Mesendoderm (in vitro differentiated cells): ENCODE measurements at regions not wholly inside any gene's neighbourhood (a gene's known extent, or its start where the extent isn't known, plus 50 kb on each side); places are given as distances from the start of the nearest gene placed in this dataset.

ENCODE experiments used
- DNase-seq: peaks from one replicate; pipeline ENCODE4 v3.0.0; 2013
- H2AK5ac ChIP-seq: 2 replicates; pipeline ENCODE4 v1.6.1; 2013; ENCODE audit warnings: low read length, inconsistent platforms
- H2BK120ac ChIP-seq: 2 replicates; pipeline ENCODE4 v1.6.1; 2013; ENCODE audit warnings: low read depth, mild to moderate bottlenecking, low read length, moderate library complexity, mixed read lengths
- H2BK15ac ChIP-seq: replicated peaks from 2 replicates; pipeline ENCODE4 v1.6.1; 2013; ENCODE audit warnings: low read depth, mild to moderate bottlenecking, moderate library complexity
- H2BK5ac ChIP-seq: 2 replicates; pipeline ENCODE4 v1.6.1; 2013; ENCODE audit warnings: low read length, inconsistent platforms
- H3K18ac ChIP-seq: 2 replicates; pipeline ENCODE4 v1.6.1; 2013; ENCODE audit warnings: mild to moderate bottlenecking, low read length, mixed read lengths
- H3K23ac ChIP-seq: one replicate; pipeline ENCODE4 v1.6.1; 2013; ENCODE audit warnings: low read length
- H3K27ac ChIP-seq: 2 replicates; pipeline ENCODE4 v1.5.1; 2013; ENCODE audit warnings: low read depth, mild to moderate bottlenecking, inconsistent platforms, low read length, moderate library complexity
- H3K27me3 ChIP-seq: 2 replicates; pipeline ENCODE4 v1.6.1; 2013; ENCODE audit warnings: low read length, control low read depth, mild to moderate bottlenecking, inconsistent platforms; ENCODE audit not compliant: insufficient read depth, poor library complexity
- H3K36me3 ChIP-seq: 2 replicates; pipeline ENCODE4 v1.6.1; 2013; ENCODE audit warnings: low read length, inconsistent platforms; ENCODE audit not compliant: control insufficient read depth, insufficient read depth
- H3K4ac ChIP-seq: one replicate; pipeline ENCODE4 v1.6.1; 2013; ENCODE audit warnings: low read depth, mild to moderate bottlenecking, low read length, moderate library complexity
- H3K4me1 ChIP-seq: 2 replicates; pipeline ENCODE4 v1.6.1; 2013; ENCODE audit warnings: low read depth, low read length, inconsistent platforms; ENCODE audit not compliant: control insufficient read depth
- H3K4me2 ChIP-seq: 2 replicates; pipeline ENCODE4 v1.6.1; 2013; ENCODE audit warnings: low read length
- H3K4me3 ChIP-seq: 2 replicates; pipeline ENCODE4 v1.5.1; 2013; ENCODE audit warnings: mild to moderate bottlenecking, low read length
- H3K56ac ChIP-seq: one replicate; pipeline ENCODE4 v1.6.1; 2013; ENCODE audit warnings: low read length
- H3K79me1 ChIP-seq: 2 replicates; pipeline ENCODE4 v1.6.1; 2013; ENCODE audit warnings: low read length, inconsistent platforms
- H3K79me2 ChIP-seq: 2 replicates; pipeline ENCODE4 v1.6.1; 2013; ENCODE audit warnings: mild to moderate bottlenecking, low read length; ENCODE audit not compliant: control insufficient read depth, insufficient read depth
- H3K9ac ChIP-seq: 2 replicates; pipeline ENCODE4 v1.6.1; 2013; ENCODE audit warnings: low read length, inconsistent platforms
- H4K5ac ChIP-seq: one replicate; pipeline ENCODE4 v1.6.1; 2013; ENCODE audit warnings: low read length
- H4K8ac ChIP-seq: one replicate; pipeline ENCODE4 v1.6.1; 2013; ENCODE audit warnings: low read depth, mild to moderate bottlenecking, control low read depth, low read length, moderate library complexity
- WGBS: extraction: QIAGEN DNeasy Blood & Tissue Kit; methylation state at CpG from one replicate; pipeline ENCODE4 v1.1.7; 2013; ENCODE audit warnings: low lambda C conversion rate, missing lambda C conversion rate; ENCODE audit not compliant: insufficient coverage; ENCODE audit errors: extremely low coverage; 5-methylcytosine and 5-hydroxymethylcytosine counted together

- no peaks in the 10 kb centered on the region for H3K27me3 ChIP-seq
- H2BK120ac ChIP-seq = no peak overlapping the region
- DNase-seq = no peak
- no peak overlapping the region for H4K8ac ChIP-seq
- H3K36me3 ChIP-seq = no peaks in the 10 kb centered on the region
- no peaks in the 10 kb centered on the region for H3K79me1 ChIP-seq
- no peak overlapping the region for H3K18ac ChIP-seq
- no peak overlapping the region for H3K4ac ChIP-seq
- no peak overlapping the region for H3K56ac ChIP-seq
- no peak overlapping the region for H3K4me2 ChIP-seq
- no peak overlapping the region for H3K27ac ChIP-seq
- H3K4me3 ChIP-seq = no peak overlapping the region
- H3K9ac ChIP-seq = no peak overlapping the region
- H3K4me1 ChIP-seq = no peaks in the 10 kb centered on the region
- no peak overlapping the region for H4K5ac ChIP-seq
- H3K23ac ChIP-seq = no peak overlapping the region
- no peaks in the 10 kb centered on the region for H3K79me2 ChIP-seq
- no peak overlapping the region for H2AK5ac ChIP-seq
- no peak overlapping the region for H2BK15ac ChIP-seq
- H2BK5ac ChIP-seq = no peak overlapping the region
- WGBS = no CpG with 5 or more reads among the region's 5 CpGs
Observed at GRCh38 chr4:104986306-104986705, 160.4 kb upstream of the TET2 start.

- Histone ChIP-seq H3K56ac (no peak overlapping the region), H4K8ac (no peak overlapping the region), H3K79me2 (no peaks in the 10 kb centered on the region), H3K9ac (no peak overlapping the region), H2AK5ac (no peak overlapping the region), H3K23ac (no peak overlapping the region), H3K27me3 (no peaks in the 10 kb centered on the region), H3K4ac (no peak overlapping the region), H3K79me1 (no peaks in the 10 kb centered on the region), H2BK5ac (no peak overlapping the region), H3K27ac (no peak overlapping the region), H3K4me3 (no peak overlapping the region), H3K18ac (no peak overlapping the region), H3K36me3 (no peaks in the 10 kb centered on the region), H4K5ac (no peak overlapping the region), H3K4me1 (no peaks in the 10 kb centered on the region), H2BK15ac (no peak overlapping the region), H3K4me2 (no peak overlapping the region), H2BK120ac (no peak overlapping the region)
- DNase-seq = no peak
- no CpG with 5 or more reads among the region's 4 CpGs for WGBS
Observed at GRCh38 chr4:104989371-104989770, 157.3 kb upstream of the TET2 start.

GRCh38 chr4:105002278-105002677, 144.4 kb upstream of the TET2 start:
- no peaks in the 10 kb centered on the region for H3K27me3 ChIP-seq

GRCh38 chr4:105014234-105014633, 132.4 kb upstream of the TET2 start:
- H3K4ac ChIP-seq = no peak overlapping the region
- no peak overlapping the region for H4K5ac ChIP-seq
- H3K79me1 ChIP-seq = no peaks in the 10 kb centered on the region
- DNase-seq = no peak
- H2BK120ac ChIP-seq = no peak overlapping the region
- no peaks in the 10 kb centered on the region for H3K36me3 ChIP-seq
- no peak overlapping the region for H3K18ac ChIP-seq
- H3K27ac ChIP-seq = no peak overlapping the region
- no peaks in the 10 kb centered on the region for H3K79me2 ChIP-seq
- no peaks in the 10 kb centered on the region for H3K27me3 ChIP-seq
- no peak overlapping the region for H4K8ac ChIP-seq
- H2BK15ac ChIP-seq = no peak overlapping the region
- H3K4me2 ChIP-seq = no peak overlapping the region
- H3K9ac ChIP-seq = no peak overlapping the region
- H3K4me1 ChIP-seq = no peaks in the 10 kb centered on the region
- H3K4me3 ChIP-seq = no peak overlapping the region
- no peak overlapping the region for H2AK5ac ChIP-seq
- no peak overlapping the region for H3K56ac ChIP-seq
- no peak overlapping the region for H2BK5ac ChIP-seq
- H3K23ac ChIP-seq = no peak overlapping the region

More at GRCh38 chr4:105002278-105002677, 144.4 kb upstream of the TET2 start:
- Histone ChIP-seq H3K79me1 (no peaks in the 10 kb centered on the region), H3K4ac (no peak overlapping the region), H2BK5ac (no peak overlapping the region), H2AK5ac (no peak overlapping the region), H3K9ac (no peak overlapping the region), H3K23ac (no peak overlapping the region), H3K27ac (no peak overlapping the region), H3K56ac (no peak overlapping the region), H3K18ac (no peak overlapping the region), H2BK15ac (no peak overlapping the region), H3K4me3 (no peak overlapping the region), H3K4me1 (no peaks in the 10 kb centered on the region), H4K5ac (no peak overlapping the region), H4K8ac (no peak overlapping the region), H3K36me3 (no peaks in the 10 kb centered on the region), H3K4me2 (no peak overlapping the region), H2BK120ac (no peak overlapping the region), H3K79me2 (no peaks in the 10 kb centered on the region)
- no peak for DNase-seq
- WGBS = no CpG with 5 or more reads among the region's 6 CpGs

GRCh38 chr4:105014635-105015034, 132.0 kb upstream of the TET2 start:
- Histone ChIP-seq H4K8ac (no peak overlapping the region), H2AK5ac (no peak overlapping the region), H2BK120ac (no peak overlapping the region), H3K18ac (no peak overlapping the region), H3K4me2 (no peak overlapping the region), H4K5ac (no peak overlapping the region), H3K23ac (no peak overlapping the region), H3K9ac (no peak overlapping the region), H3K79me2 (no peaks in the 10 kb centered on the region), H3K36me3 (no peaks in the 10 kb centered on the region), H3K56ac (no peak overlapping the region), H3K4me1 (no peaks in the 10 kb centered on the region), H2BK15ac (no peak overlapping the region), H2BK5ac (no peak overlapping the region), H3K79me1 (no peaks in the 10 kb centered on the region), H3K4me3 (no peak overlapping the region), H3K27ac (no peak overlapping the region), H3K27me3 (no peaks in the 10 kb centered on the region), H3K4ac (no peak overlapping the region)
- no CpG with 5 or more reads among the region's 4 CpGs for WGBS
- no peak for DNase-seq

- no peaks in the 10 kb centered on the region for H3K4me1 ChIP-seq
- H4K5ac ChIP-seq = no peak overlapping the region
- H3K4ac ChIP-seq = no peak overlapping the region
- H2AK5ac ChIP-seq = no peak overlapping the region
- no peak overlapping the region for H3K56ac ChIP-seq
- H3K9ac ChIP-seq = no peak overlapping the region
- H3K18ac ChIP-seq = no peak overlapping the region
- H4K8ac ChIP-seq = no peak overlapping the region
- H2BK15ac ChIP-seq = no peak overlapping the region
- no peaks in the 10 kb centered on the region for H3K79me1 ChIP-seq
- no peak overlapping the region for H2BK120ac ChIP-seq
- no peak overlapping the region for H3K23ac ChIP-seq
- no peak overlapping the region for H2BK5ac ChIP-seq
- no CpG with 5 or more reads among the region's 3 CpGs for WGBS
- H3K27ac ChIP-seq = no peak overlapping the region
- no peak overlapping the region for H3K4me3 ChIP-seq
- no peaks in the 10 kb centered on the region for H3K79me2 ChIP-seq
- DNase-seq = no peak
- H3K36me3 ChIP-seq = no peaks in the 10 kb centered on the region
- no peak overlapping the region for H3K4me2 ChIP-seq
- H3K27me3 ChIP-seq = no peaks in the 10 kb centered on the region
Observed at GRCh38 chr4:105015750-105016149, 130.9 kb upstream of the TET2 start.
